SJSA1 (cell line): ENCODE measurements at regions not wholly inside any gene's neighbourhood (a gene's known extent, or its start where the extent isn't known, plus 50 kb on each side); places are given as distances from the start of the nearest gene placed in this dataset.

Source experiments
- DNase-seq, 2 experiments: peaks; one replicate each; pipeline ENCODE4 v3.0.0-alpha.2; 2015 to 2020; ENCODE audit warnings: low spot score in 2 of 2, low read depth in 1 of 2
- H3K27ac ChIP-seq: fragments of 250-450 bp; sonication (Bioruptor Pico); 2 replicates; pipeline ENCODE4 v1.5.1; 2020; ENCODE audit warnings: mild to moderate bottlenecking, moderate library complexity
- H3K27me3 ChIP-seq: fragments of 250-450 bp; sonication (Bioruptor Pico); replicated peaks from 2 replicates; pipeline ENCODE4 v1.5.1; 2020; ENCODE audit warnings: mild to moderate bottlenecking, moderate library complexity
- H3K36me3 ChIP-seq: fragments of 250-450 bp; sonication (Bioruptor Pico); 2 replicates; pipeline ENCODE4 v1.5.1; 2020; ENCODE audit warnings: mild to moderate bottlenecking
- H3K4me1 ChIP-seq: fragments of 250-450 bp; sonication (Bioruptor Pico); replicated peaks from 2 replicates; pipeline ENCODE4 v1.6.1; 2021; ENCODE audit warnings: mild to moderate bottlenecking
- H3K4me3 ChIP-seq: fragments of 250-450 bp; sonication (Bioruptor Pico); 2 replicates; pipeline ENCODE4 v1.5.1; 2020; ENCODE audit warnings: mild to moderate bottlenecking
- H3K9me3 ChIP-seq: fragments of 250-450 bp; sonication (Bioruptor Pico); replicated peaks from 2 replicates; pipeline ENCODE4 v1.5.1; 2020; ENCODE audit warnings: mild to moderate bottlenecking

DNA sequence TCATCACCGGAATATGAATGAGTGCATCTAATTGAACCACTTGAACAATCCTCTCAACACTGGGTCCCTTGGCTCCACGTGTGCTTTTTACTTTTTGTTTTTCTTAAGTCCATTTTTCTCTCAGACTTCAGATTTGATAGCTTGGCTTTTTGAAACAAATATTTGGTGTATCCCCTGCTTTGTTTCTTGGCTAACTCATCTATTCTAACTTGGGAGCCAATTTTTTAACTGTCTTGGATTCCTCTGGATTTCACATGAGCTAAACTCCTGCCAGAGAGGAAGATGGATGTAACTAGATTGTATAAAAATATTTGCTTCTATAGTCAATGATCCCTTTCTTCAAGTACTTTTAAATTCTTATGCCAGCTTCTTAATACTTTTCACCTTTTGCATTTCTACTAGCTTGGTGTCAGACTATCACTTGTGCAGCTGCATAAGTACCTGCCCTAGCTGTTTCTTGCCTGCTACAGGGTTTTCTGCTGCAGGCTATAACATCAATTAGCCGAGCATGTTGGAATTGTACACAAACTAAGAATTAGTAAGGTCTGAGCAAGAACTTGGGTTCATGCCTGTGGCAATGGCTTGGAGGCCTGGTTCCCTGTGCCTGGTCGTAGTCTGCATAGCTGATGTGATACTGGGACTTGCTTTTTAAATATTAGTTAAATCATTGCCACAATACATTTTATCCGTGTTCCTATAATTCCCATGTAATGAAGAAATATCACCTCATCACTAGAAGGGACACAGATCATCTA lies 281.5 kb downstream of the EN1 start:
- Histone ChIP-seq H3K4me1 (no peaks in the 10 kb centered on the region), H3K9me3 (no peaks in the 10 kb centered on the region), H3K36me3 (no peaks in the 10 kb centered on the region), H3K27me3 (peaks cover 8% of the 10 kb centered on the region; the same call in 1 of the 2 replicates), H3K4me3 (no peak overlapping the region), H3K27ac (no peak overlapping the region)
- DNase-seq = no peak

DNA sequence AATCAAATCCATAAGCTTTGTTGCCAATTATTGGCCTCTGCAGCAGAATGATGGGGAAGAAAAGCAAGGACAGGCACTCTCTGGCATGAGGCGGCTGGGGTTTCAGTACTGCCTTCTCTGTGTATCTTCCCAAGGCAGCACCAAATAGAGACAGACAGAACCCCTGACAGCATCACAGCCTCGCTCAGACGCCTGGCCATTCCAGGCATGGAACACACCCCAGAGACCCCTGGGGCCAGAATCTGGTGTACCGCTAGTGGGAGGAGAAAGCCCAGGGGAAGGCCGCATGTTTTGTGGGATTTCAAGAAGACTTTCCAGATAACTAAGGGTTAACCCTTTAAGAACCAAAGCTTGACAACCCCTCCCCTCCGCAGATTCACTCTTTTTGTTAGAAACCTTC lies 282.1 kb downstream of the EN1 start:
- Histone ChIP-seq H3K9me3 (no peaks in the 10 kb centered on the region), H3K36me3 (no peaks in the 10 kb centered on the region), H3K4me3 (no peak overlapping the region), H3K27ac (no peak overlapping the region), H3K27me3 (peaks cover 8% of the 10 kb centered on the region; the same call in 1 of the 2 replicates), H3K4me1 (no peaks in the 10 kb centered on the region)
- no peak for DNase-seq

DNA sequence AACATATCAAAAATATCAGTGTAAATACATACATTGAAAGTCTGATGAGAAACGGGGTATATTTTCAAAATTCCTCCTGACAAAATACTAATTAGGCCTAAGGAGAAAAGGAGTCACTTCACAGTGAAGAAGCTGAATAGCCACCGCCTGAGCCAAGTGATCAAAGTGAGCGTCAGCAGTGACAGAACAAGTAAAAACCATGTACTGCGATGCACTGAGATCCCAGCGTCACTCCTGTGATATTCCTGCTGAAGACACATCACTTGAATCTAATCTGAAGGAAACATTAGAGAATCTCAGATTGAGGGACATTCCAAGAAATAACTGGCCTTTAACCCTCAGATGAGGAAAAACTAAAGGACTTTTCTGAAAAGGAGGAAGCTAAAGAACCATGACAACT lies 285.3 kb downstream of the EN1 start:
- DNase-seq = no peak
- Histone ChIP-seq H3K36me3 (no peaks in the 10 kb centered on the region), H3K9me3 (no peaks in the 10 kb centered on the region), H3K4me1 (no peaks in the 10 kb centered on the region), H3K27me3 (no peaks in the 10 kb centered on the region), H3K4me3 (no peak overlapping the region), H3K27ac (no peak overlapping the region)

DNA sequence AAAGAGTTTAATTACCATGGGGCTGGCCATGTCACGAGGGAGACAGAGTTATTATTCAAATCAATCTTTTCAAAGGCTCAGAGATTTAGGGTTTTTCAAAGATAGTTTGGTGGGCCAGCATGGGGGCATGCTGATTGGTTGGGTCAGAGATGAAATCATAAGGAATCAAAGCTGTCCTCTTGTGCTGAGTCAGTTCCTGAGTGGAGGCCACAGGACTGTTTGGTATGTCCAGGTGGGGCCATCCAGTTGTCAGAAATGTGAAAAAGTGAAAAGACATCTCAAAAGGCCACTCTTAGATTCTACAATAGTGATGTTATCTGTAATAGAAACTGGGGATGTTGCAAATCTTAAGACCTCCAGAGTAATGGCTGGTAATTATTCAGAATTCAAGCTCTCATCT lies 288.6 kb downstream of the EN1 start:
- H3K9me3 ChIP-seq = no peaks in the 10 kb centered on the region
- H3K4me1 ChIP-seq = no peaks in the 10 kb centered on the region
- no peaks in the 10 kb centered on the region for H3K27me3 ChIP-seq
- H3K36me3 ChIP-seq = no peaks in the 10 kb centered on the region
- no peak overlapping the region for H3K27ac ChIP-seq
- H3K4me3 ChIP-seq = no peak overlapping the region
- no peak for DNase-seq

DNA sequence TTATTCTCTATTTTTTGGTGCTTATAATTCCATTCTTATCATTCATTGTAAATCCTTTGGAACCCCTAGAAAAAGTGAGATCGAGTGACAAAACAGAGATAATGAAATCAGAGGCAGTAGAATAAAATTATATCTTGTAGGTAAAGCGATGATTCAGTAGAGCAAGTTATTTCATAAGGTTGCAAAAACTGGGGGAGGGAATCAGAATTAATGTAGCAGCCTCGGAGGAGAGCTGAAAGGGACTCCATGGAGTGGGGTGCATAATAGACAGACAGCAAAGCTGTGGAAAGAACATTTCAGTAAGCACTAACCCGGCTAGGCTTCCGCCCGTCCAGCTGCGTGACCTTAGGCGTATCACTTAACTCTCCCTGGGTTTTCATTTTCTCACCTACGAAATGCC lies 289.7 kb downstream of the EN1 start:
- H3K27me3 ChIP-seq = no peaks in the 10 kb centered on the region
- H3K4me3 ChIP-seq = no peak overlapping the region
- H3K4me1 ChIP-seq = no peaks in the 10 kb centered on the region
- DNase-seq = no peak
- H3K36me3 ChIP-seq = no peaks in the 10 kb centered on the region
- no peak overlapping the region for H3K27ac ChIP-seq
- no peaks in the 10 kb centered on the region for H3K9me3 ChIP-seq

DNA sequence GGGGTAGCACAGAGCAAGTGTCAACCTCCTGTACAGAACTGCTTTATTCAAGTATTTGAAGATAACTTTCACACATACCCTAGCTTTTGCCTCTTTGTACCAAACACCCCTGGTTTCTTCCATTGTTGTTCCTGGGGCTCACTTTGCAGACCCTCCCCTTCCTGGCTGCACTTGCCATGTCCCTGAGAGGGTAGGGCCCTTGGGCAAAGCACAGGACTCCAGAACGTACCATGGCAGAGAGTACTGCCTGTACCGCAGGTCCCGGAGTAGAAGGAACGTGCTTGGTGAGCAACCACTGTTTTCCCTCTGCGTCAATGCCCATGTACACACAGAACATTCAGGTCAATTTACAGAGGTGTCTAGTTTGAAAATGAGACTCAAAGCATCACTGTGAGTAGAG lies 290.4 kb downstream of the EN1 start:
- Histone ChIP-seq H3K9me3 (no peaks in the 10 kb centered on the region), H3K27me3 (no peaks in the 10 kb centered on the region), H3K27ac (no peak overlapping the region), H3K4me1 (no peaks in the 10 kb centered on the region), H3K4me3 (no peak overlapping the region), H3K36me3 (no peaks in the 10 kb centered on the region)
- DNase-seq = no peak

DNA sequence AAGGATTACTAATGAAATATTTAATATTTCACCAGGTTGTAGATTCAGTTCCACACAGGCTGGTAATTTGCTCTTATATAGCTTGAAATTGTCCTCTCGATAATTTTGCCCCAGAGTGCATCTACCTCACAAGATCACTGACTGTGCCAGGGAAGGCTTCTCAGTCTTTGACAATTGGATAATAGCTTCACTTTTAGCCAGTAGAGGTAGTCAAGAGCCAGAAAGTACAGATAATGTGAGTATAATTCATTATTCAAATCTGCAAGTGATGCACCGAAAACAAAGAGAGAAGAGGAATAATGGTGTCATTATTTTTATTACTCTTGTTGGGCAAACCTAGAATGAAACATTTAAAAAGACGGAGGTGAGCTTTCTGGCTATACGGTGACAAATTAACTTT lies 292.8 kb downstream of the EN1 start:
- Histone ChIP-seq H3K36me3 (no peaks in the 10 kb centered on the region), H3K27me3 (no peaks in the 10 kb centered on the region), H3K27ac (no peak overlapping the region), H3K4me3 (no peak overlapping the region), H3K4me1 (no peaks in the 10 kb centered on the region), H3K9me3 (no peaks in the 10 kb centered on the region)
- DNase-seq = no peak

DNA sequence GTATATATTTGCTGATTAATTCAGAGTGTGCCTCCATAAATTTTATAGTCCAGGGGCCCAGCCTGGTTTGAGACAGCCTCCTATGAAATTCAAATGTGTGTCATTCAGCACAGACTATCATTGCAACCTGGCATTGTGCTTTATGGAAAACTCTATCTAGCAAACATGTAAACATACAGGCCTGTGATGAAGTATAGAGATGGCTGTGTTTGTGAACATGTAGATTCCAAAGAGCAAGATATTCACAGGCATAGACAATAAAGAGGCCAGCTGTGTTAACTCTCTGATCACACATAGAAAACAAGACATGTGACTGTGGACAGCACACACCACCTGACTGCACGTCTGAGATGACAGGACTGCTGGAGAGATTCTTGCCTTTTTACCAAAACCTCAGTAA lies 297.9 kb downstream of the EN1 start:
- Histone ChIP-seq H3K4me1 (no peaks in the 10 kb centered on the region), H3K27ac (no peak overlapping the region), H3K36me3 (no peaks in the 10 kb centered on the region), H3K4me3 (no peak overlapping the region), H3K27me3 (no peaks in the 10 kb centered on the region), H3K9me3 (no peaks in the 10 kb centered on the region)
- DNase-seq = no peak

DNA sequence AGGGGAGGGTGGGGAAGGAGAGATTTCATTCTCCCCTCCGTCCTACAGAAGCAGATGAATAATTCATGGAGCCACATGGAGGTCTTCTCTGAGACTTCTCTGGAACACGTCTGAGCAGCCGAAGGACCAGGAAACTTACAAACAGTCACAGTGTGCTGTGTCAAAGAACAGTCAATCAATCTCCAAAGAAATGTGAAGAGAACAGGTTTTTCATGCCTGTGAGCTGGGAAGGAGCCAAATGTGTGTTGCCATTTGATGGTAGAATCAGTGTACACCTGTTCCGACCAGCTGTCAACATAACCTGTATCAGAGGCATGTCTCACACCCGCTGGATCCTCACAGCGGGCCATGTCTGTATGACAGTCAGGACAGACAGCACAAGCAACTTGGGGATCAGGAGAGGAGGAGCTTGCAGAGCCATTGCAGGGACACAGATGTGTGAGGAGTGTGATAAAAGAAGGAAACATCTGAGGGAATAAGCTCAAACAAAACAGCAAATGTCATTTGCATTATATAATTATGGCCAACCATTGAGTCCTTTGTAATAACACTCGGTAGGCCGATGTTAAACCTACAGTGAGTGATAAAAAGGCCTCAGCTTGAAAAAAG lies 298.5 kb downstream of the EN1 start:
- no peak for DNase-seq
- Histone ChIP-seq H3K27ac (no peak overlapping the region), H3K4me3 (no peak overlapping the region), H3K4me1 (no peaks in the 10 kb centered on the region), H3K27me3 (no peaks in the 10 kb centered on the region), H3K9me3 (no peaks in the 10 kb centered on the region), H3K36me3 (no peaks in the 10 kb centered on the region)

DNA sequence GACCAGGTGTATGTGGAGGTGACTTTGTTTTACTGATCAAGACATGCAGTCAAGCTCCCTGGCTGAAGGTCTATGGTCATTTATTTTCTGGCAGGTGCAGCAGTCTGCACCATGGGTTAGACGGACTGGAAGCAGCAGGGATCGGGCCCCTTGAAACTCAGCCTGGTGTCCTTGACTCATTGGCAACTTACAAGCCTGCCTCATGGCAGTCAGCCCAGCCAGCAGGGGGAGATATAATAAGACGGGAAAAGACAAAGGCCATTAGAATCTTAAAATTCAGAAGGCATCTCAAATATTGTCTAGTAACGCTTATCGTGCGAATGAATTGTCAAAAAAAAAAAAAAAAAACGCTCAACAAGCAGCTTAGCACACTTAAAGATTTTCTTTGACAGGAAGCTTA lies 308.2 kb downstream of the EN1 start:
- DNase-seq = peak; percentile 21 to 50
- no peaks in the 10 kb centered on the region for H3K4me1 ChIP-seq
- H3K9me3 ChIP-seq = no peaks in the 10 kb centered on the region

DNA sequence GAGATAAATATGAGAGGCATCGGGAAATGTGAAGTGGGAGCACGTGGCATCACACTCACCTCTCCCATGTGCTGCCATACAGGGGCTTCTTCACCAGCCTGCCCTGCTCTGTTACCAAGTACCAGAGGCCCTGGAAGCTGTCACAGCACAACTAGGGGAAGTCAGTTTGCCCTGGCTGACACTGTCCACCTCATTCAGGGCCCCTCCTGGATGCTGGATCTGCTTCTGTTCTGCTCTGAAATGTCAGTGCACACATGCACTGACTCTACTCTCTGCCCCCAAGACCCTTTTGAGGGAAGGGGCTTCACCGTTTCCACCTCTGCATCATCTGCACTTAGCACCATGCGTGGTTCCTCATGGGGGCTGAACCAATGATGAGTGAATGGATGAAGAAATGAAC lies 311.1 kb downstream of the EN1 start:
- H3K4me3 ChIP-seq = no peak overlapping the region
- H3K36me3 ChIP-seq = no peaks in the 10 kb centered on the region
- DNase-seq = no peak
- H3K9me3 ChIP-seq = no peaks in the 10 kb centered on the region
- H3K4me1 ChIP-seq = no peaks in the 10 kb centered on the region
- H3K27me3 ChIP-seq = no peaks in the 10 kb centered on the region
- no peak overlapping the region for H3K27ac ChIP-seq

More for the DNA sequence above, 308.2 kb downstream of the EN1 start:
- Histone ChIP-seq H3K27me3 (no peaks in the 10 kb centered on the region), H3K27ac (no peak overlapping the region), H3K36me3 (no peaks in the 10 kb centered on the region), H3K4me3 (no peak overlapping the region)

DNA sequence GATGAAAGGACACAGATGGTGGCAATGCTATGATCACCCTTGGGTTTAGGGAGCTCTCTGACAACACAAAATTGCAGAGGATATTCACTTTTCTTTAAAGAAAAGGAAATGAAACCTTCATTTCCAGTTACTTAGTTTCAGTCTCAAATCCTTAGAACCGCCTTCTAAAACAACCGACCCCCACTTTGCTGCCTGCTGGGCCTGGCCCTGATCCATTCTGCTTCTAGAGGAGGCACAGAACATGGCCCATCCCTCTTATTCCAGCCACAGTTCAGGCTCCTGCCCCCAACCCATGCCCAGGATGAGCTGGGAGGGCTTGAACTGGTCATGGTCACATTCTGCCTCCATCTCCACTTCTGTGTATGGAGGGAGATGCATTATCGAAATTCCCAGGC lies 311.6 kb downstream of the EN1 start:
- H3K27me3 ChIP-seq = no peaks in the 10 kb centered on the region
- no peak overlapping the region for H3K4me3 ChIP-seq
- no peak for DNase-seq

DNA sequence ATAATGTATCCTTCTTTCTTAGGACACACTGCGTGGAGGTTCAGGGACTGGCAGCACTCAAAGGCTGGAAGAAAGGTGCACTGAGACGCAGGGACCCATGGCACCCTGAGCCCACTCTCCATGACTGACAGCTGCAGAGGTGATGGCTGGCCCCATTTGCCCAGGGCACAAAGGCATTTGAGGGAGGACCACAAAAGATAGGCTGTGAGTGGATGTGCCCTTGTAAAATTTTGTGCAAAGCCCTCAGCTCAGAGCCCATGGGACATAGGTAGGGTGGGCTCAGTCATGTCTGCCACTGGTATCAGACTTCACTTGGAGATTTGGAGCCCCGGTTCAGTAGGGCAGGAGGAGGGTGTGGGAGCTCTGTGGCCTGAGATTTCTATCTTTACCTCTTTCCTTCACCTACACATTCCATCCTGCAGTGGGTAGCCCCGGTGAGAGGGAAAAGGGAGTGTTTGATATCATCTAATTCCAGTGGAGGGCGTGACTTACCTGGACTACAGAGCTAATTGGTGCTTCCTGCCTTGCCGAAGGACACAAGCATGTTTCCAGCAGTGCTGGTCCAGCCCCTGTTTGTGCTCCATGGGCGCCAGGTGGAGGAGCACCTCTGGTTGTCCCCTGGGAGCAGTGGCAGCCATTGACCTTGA lies 312.2 kb downstream of the EN1 start:
- Histone ChIP-seq H3K9me3 (no peaks in the 10 kb centered on the region), H3K36me3 (no peaks in the 10 kb centered on the region), H3K27ac (no peak overlapping the region), H3K27me3 (no peaks in the 10 kb centered on the region), H3K4me1 (no peaks in the 10 kb centered on the region), H3K4me3 (no peak overlapping the region)
- no peak for DNase-seq

More for the DNA sequence above, 311.6 kb downstream of the EN1 start:
- H3K4me1 ChIP-seq = no peaks in the 10 kb centered on the region
- H3K9me3 ChIP-seq = no peaks in the 10 kb centered on the region
- H3K27ac ChIP-seq = no peak overlapping the region
- no peaks in the 10 kb centered on the region for H3K36me3 ChIP-seq

DNA sequence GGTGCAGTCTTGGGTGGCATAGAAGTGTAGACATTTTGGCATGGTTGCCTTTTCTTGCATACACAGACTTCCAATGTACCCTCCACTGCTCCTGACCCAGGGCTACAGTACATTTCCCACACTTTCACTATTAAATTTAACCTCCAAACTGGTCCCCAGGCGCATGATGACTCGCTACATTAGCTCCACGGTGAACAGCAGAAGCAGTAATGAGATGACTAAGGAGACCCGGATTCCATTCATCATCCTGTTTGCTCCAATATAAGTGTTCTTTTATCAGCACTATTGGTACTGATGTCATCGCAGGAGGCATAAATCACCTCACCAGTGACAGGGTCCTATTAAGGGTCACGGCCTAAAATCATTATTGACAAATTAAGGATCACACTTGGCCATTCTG lies 316.5 kb downstream of the EN1 start:
- Histone ChIP-seq H3K36me3 (no peaks in the 10 kb centered on the region), H3K4me3 (no peak overlapping the region), H3K27me3 (no peaks in the 10 kb centered on the region), H3K27ac (no peak overlapping the region), H3K4me1 (no peaks in the 10 kb centered on the region), H3K9me3 (no peaks in the 10 kb centered on the region)
- no peak for DNase-seq
